Panc1 (cell line): ENCODE measurements at regions not wholly inside any gene's neighbourhood (a gene's known extent, or its start where the extent isn't known, plus 50 kb on each side); places are given as distances from the start of the nearest gene placed in this dataset.

Experiments
- POLR2AphosphoS5 ChIP-seq: IDR thresholded peaks from 2 replicates; pipeline ENCODE4 v1.6.1; 2012; ENCODE audit warnings: mild to moderate bottlenecking, low read depth, low read length, moderate library complexity
- SIN3A ChIP-seq: IDR thresholded peaks from 2 replicates; pipeline ENCODE4 v1.6.1; 2012; ENCODE audit warnings: low read depth, mild to moderate bottlenecking, low read length, moderate library complexity, borderline replicate concordance; ENCODE audit not compliant: insufficient read depth
- TCF7L2 ChIP-seq: IDR thresholded peaks from 2 replicates; pipeline ENCODE4 v1.6.1; 2011; ENCODE audit warnings: mild to moderate bottlenecking, low read depth, low read length, inconsistent platforms
- TF ChIP-seq, protein P1 (sequence below), 2 experiments: IDR thresholded peaks; 2 replicates each; pipeline ENCODE4 v1.6.1; 2011 to 2012; ENCODE audit warnings: low read depth in 2 of 2, control low read depth in 1 of 2, low read length in 1 of 2, mild to moderate bottlenecking in 1 of 2, moderate library complexity in 1 of 2; ENCODE audit not compliant: insufficient read depth in 1 of 2
- TF ChIP-seq, protein P2 (sequence below): fragments of 450-650 bp; IDR thresholded peaks from 2 replicates; pipeline ENCODE4 v1.5.1; 2017; ENCODE audit warnings: mild to moderate bottlenecking

DNA sequence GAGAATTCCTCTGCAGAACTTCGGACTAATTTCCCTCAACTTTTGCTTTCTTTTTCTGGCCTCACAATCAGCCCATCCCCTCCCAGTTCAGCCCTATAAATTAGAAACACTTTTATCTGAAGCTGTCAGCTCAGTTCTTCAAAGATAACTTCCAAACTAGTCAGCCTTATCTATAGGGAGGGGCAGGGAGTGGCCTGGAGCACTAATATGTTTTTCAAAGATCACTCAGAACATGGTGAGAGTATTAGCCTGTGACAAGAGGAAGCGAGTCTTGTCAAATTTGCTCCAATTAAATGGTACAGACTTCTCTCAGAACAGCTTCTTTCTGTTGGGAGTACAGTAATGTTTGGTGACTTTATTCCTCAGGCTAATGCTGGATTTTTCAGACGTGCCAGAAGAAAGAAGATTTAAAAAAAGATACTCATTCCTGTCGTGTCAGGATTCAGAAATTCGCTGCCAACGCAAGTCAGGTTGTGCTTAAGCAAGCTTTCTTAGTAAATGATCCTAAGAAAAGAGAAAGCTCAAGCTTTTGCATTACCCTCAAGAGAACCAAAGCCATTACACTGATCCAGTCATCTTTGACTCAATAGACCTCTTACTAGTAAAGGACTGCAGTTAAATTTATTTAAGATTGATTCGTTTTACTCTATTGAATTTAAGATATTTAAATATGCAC, 1033.6 kb downstream of the SLITRK5 start:
- TF ChIP-seq, protein P1, sequence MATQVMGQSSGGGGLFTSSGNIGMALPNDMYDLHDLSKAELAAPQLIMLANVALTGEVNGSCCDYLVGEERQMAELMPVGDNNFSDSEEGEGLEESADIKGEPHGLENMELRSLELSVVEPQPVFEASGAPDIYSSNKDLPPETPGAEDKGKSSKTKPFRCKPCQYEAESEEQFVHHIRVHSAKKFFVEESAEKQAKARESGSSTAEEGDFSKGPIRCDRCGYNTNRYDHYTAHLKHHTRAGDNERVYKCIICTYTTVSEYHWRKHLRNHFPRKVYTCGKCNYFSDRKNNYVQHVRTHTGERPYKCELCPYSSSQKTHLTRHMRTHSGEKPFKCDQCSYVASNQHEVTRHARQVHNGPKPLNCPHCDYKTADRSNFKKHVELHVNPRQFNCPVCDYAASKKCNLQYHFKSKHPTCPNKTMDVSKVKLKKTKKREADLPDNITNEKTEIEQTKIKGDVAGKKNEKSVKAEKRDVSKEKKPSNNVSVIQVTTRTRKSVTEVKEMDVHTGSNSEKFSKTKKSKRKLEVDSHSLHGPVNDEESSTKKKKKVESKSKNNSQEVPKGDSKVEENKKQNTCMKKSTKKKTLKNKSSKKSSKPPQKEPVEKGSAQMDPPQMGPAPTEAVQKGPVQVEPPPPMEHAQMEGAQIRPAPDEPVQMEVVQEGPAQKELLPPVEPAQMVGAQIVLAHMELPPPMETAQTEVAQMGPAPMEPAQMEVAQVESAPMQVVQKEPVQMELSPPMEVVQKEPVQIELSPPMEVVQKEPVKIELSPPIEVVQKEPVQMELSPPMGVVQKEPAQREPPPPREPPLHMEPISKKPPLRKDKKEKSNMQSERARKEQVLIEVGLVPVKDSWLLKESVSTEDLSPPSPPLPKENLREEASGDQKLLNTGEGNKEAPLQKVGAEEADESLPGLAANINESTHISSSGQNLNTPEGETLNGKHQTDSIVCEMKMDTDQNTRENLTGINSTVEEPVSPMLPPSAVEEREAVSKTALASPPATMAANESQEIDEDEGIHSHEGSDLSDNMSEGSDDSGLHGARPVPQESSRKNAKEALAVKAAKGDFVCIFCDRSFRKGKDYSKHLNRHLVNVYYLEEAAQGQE (IDR thresholded peaks at IDR 0.05; ENCODE audit: insufficient read depth in 1 of 2, low read depth in 2 of 2, low read length in 1 of 2): no peak
- TF ChIP-seq POLR2AphosphoS5: no peak
- TF ChIP-seq, protein P2, sequence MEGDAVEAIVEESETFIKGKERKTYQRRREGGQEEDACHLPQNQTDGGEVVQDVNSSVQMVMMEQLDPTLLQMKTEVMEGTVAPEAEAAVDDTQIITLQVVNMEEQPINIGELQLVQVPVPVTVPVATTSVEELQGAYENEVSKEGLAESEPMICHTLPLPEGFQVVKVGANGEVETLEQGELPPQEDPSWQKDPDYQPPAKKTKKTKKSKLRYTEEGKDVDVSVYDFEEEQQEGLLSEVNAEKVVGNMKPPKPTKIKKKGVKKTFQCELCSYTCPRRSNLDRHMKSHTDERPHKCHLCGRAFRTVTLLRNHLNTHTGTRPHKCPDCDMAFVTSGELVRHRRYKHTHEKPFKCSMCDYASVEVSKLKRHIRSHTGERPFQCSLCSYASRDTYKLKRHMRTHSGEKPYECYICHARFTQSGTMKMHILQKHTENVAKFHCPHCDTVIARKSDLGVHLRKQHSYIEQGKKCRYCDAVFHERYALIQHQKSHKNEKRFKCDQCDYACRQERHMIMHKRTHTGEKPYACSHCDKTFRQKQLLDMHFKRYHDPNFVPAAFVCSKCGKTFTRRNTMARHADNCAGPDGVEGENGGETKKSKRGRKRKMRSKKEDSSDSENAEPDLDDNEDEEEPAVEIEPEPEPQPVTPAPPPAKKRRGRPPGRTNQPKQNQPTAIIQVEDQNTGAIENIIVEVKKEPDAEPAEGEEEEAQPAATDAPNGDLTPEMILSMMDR: no peak
- no peak for TF ChIP-seq TCF7L2
- no peak for TF ChIP-seq SIN3A
